ENCODE measurements at regions not wholly inside any gene's neighbourhood (a gene's known extent, or its start where the extent isn't known, plus 50 kb on each side); places are given as distances from the start of the nearest gene placed in this dataset.

- WGBS, result 87% methylated on average over 4 of the region's 4 CpGs
These were observed 313.3 kb upstream of the KCNH8 start for GRCh38 chr3:18835021-18835420.

GRCh38 chr3:18830087-18830486 is 318.2 kb upstream of the KCNH8 start:
- DNase-seq (ENCODE audit: low spot score), result no peak
- no peaks in the 10 kb centered on the region for H3K27me3 ChIP-seq (ENCODE audit: control insufficient read depth in 4 of 4, insufficient read depth in 4 of 4, low read length in 3 of 4)
- H3K36me3 ChIP-seq (ENCODE audit: control insufficient read depth in 4 of 4, insufficient read depth in 3 of 4, low read depth in 1 of 4, low read length in 3 of 4), result no peaks in the 10 kb centered on the region
- H3K9me3 ChIP-seq (ENCODE audit: control insufficient read depth in 4 of 4, low read length in 3 of 4), result no peaks in the 10 kb centered on the region
- TF ChIP-seq TAF1 (conservative IDR thresholded peaks at IDR 0.05) (no peak), ATF3 (IDR thresholded peaks at IDR 0.05) (no peak), SP1 (IDR thresholded peaks at IDR 0.05) (no peak), RXRA (IDR thresholded peaks at IDR 0.05) (no peak), ZBTB33 (IDR thresholded peaks at IDR 0.05) (no peak), HNF4A (conservative IDR thresholded peaks at IDR 0.05) (no peak), GABPA (IDR thresholded peaks at IDR 0.05 in 1 of 2, conservative IDR thresholded peaks at IDR 0.05 in 1 of 2) (no peak), MAX (IDR thresholded peaks at IDR 0.05) (no peak)
- no peak overlapping the region for H3K27ac ChIP-seq (ENCODE audit: low read depth in 1 of 2, low read length in 2 of 2)
- no peak overlapping the region for H3K9ac ChIP-seq (ENCODE audit: low read depth in 1 of 2, low read length in 2 of 2)
- 64% methylated on average over 5 of the region's 5 CpGs for WGBS
- H3K4me3 ChIP-seq (ENCODE audit: low read depth in 1 of 3, low read length in 3 of 3), result no peak overlapping the region
- H3K4me1 ChIP-seq (ENCODE audit: control insufficient read depth in 4 of 4, insufficient read depth in 4 of 4, low read length in 3 of 4), result no peaks in the 10 kb centered on the region

More at GRCh38 chr3:18835021-18835420, 313.3 kb upstream of the KCNH8 start:
- Histone ChIP-seq H3K9ac (ENCODE audit: low read depth in 1 of 2, low read length in 2 of 2) (no peak overlapping the region), H3K27me3 (ENCODE audit: control insufficient read depth in 4 of 4, insufficient read depth in 4 of 4, low read length in 3 of 4) (peaks cover 0 to 5% (median 0%) of the 10 kb centered on the region in 4 donors), H3K9me3 (ENCODE audit: control insufficient read depth in 4 of 4, low read length in 3 of 4) (no peaks in the 10 kb centered on the region), H3K36me3 (ENCODE audit: control insufficient read depth in 4 of 4, insufficient read depth in 3 of 4, low read depth in 1 of 4, low read length in 3 of 4) (no peaks in the 10 kb centered on the region), H3K4me3 (ENCODE audit: low read depth in 1 of 3, low read length in 3 of 3) (no peak overlapping the region), H3K27ac (ENCODE audit: low read depth in 1 of 2, low read length in 2 of 2) (no peak overlapping the region), H3K4me1 (ENCODE audit: control insufficient read depth in 4 of 4, insufficient read depth in 4 of 4, low read length in 3 of 4) (no peaks in the 10 kb centered on the region)
- no peak for TF ChIP-seq RXRA (IDR thresholded peaks at IDR 0.05)
- TF ChIP-seq ATF3 (IDR thresholded peaks at IDR 0.05), result no peak
- no peak for TF ChIP-seq EGR1 (IDR thresholded peaks at IDR 0.05; ENCODE audit: low read depth in 2 of 2)
- TF ChIP-seq RAD21 (IDR thresholded peaks at IDR 0.05), result no peak
- TF ChIP-seq TAF1 (conservative IDR thresholded peaks at IDR 0.05), result no peak
- no peak for TF ChIP-seq FOXA1 (IDR thresholded peaks at IDR 0.05)
- no peak for TF ChIP-seq REST (IDR thresholded peaks at IDR 0.05)
- TF ChIP-seq HNF4G (IDR thresholded peaks at IDR 0.05), result no peak
- TF ChIP-seq CTCF (IDR thresholded peaks at IDR 0.05; ENCODE audit: low read depth, low read length, missing input control), result no peak
- no peak for TF ChIP-seq FOXA2 (IDR thresholded peaks at IDR 0.05)
- TF ChIP-seq GABPA (IDR thresholded peaks at IDR 0.05 in 1 of 2, conservative IDR thresholded peaks at IDR 0.05 in 1 of 2), result no peak
- DNase-seq (ENCODE audit: low spot score), result no peak

Measured in liver (tissue), 8 donors.